Mesenteric fat pad (tissue), 1 donor: ENCODE measurements at regions not wholly inside any gene's neighbourhood (a gene's known extent, or its start where the extent isn't known, plus 50 kb on each side); places are given as distances from the start of the nearest gene placed in this dataset.
"Not testable (repeated sequence)": the region's sequence is repeated elsewhere in the genome, so short reads cannot be mapped to it uniquely, and the experiment has no call there.

Experiments used
- DNase-seq: peaks from one replicate; pipeline ENCODE4 v3.0.0-alpha.2; 2020; ENCODE audit warnings: low spot score
- donor health status: DM: yes; HTN: yes; CAD: no.

- no peak for DNase-seq
Measured at GRCh38 chr16:63447121-63447520, 1410.9 kb upstream of the CDH8 start.

GRCh38 chr16:63442246-63442645, 1406.0 kb upstream of the CDH8 start:
- no peak for DNase-seq

- DNase-seq: no peak
Measured at GRCh38 chr16:63426275-63426870, 1390.1 kb upstream of the CDH8 start.

DNA sequence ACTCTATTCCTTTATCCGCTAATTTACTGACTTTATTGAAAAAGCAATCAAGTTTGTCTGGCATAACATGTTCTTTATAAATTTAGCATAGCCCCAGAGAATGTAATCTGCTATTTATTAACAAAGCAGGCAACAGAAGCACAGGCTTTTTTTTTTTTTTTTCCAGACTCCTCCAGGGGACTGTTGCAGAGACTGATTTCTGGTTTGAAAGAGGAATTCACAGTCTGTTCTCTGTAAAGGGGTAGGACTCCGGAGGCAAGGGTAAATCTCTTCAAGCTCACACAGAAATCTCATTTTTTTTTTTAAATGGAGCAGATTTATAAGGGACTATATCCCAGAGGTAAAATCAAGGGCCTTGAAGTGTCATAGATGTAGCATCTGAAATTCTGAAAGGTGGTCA, 1386.5 kb upstream of the CDH8 start:
- no peak for DNase-seq

GRCh38 chr16:63416712-63417111, 1380.5 kb upstream of the CDH8 start:
- no peak for DNase-seq

DNA sequence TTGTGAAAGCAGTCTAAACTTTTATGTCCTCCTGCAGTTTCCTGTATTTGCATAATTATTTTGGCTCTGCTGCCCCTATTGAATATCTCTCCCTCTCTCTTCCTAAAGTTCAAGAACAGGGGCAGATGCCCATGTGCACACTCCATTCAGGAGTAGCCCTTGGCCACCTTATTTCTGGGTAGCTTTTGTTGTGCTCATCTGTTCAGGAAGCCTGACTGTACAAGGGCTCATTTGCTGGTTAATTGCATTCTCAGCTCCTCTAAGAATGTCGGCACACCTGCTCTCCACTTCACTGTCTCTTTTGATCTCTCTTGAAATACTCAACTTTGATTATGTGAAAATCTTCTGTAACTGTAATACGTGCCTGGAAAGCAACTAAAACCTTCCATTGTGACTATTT, 1378.8 kb upstream of the CDH8 start:
- DNase-seq: no peak

DNA sequence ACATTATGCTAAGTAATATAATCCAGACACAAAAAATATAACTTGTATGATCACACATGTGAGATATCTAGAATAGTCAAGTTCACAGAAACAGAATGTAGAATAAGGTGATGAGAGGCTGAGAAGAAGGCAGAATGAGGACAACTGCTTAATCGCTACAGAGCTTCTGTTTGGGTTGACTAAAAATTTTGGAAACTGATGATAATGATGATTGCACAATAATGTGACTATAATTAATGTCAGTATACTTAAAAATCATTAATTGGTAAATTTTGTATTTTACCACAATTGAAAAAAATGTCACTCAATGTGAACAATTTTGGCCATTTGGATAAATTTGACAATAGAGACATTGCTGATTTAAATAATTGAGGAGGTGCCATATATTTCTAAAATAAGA, 1374.4 kb upstream of the CDH8 start:
- no peak for DNase-seq

- DNase-seq: no peak
Measured at GRCh38 chr16:63403792-63404191, 1367.6 kb upstream of the CDH8 start.

DNA sequence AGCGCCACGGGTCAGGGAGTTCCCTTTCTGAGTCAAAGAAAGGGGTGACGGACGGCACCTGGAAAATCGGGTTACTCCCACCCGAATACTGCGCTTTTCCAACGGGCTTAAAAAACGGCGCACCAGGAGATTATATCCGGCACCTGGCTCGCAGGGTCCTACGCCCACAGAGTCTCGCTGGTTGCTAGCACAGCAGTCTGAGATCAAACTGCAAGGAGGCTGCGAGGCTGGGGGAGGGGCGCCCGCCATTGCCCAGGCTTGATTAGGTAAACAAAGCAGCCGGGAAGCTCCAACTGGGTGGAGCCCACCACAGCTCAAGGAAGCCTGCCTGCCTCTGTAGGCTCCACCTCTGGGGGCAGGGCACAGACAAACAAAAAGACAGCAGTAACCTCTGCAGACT, 1352.0 kb upstream of the CDH8 start:
- not testable (repeated sequence) for DNase-seq

DNA sequence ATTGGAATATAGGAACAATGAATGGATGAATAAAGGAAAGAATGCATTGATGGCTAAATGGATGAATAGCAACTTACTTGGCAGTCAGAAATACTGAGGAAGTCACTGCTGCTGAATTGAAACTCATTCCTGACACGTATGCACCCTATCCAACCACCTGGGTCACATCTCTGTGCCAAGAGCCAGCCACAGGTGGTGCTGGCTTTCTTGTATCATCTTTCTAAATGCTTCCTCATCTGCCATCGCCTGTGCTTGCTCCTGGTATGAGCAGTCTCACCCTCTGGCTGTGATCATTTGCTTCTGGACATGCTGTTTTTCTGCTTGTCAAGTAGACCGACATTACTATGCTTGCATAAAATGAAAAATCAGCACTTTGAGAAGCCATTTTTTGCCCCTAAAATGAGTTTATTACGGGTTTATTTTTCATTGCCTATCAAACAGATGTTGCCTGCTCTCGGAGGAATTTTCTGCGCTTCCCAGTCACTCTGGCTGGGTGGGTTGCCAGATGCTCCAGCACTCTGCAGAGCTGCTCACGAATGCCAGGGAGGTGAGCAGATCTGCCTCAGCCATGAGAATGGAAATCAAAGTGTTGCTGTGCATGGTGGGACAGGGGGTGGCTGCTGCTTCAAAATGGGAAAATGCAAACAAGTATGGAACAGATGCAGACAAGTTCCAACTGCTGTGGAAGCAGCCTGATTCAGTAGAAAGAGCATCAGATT, 1349.6 kb upstream of the CDH8 start:
- no peak for DNase-seq

DNA sequence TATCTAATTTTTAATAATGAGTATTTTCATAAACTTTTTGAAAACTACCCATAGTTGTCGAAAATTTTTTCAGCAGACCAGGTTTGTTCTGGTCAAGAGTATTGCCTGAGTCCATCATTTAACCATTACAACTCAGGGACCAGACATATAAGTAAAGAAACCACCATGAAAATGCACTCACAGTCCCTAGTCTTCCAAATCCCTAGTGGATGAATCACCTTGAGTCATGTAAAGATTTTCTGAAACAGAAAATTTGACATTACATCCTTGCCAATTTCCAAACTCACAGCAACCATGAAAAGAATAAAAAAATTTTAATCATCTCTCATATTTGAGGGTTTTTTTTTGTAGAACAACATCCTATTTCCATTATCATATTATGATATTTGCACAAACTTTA, 1337.5 kb upstream of the CDH8 start:
- DNase-seq: no peak

GRCh38 chr16:63372815-63373214, 1336.6 kb upstream of the CDH8 start:
- DNase-seq: no peak

- no peak for DNase-seq
Measured at GRCh38 chr16:63372283-63372682, 1336.0 kb upstream of the CDH8 start.

GRCh38 chr16:63365649-63366304, 1329.5 kb upstream of the CDH8 start:
- no peak for DNase-seq

GRCh38 chr16:63363738-63364137, 1327.5 kb upstream of the CDH8 start:
- DNase-seq: no peak

GRCh38 chr16:63361032-63361624, 1324.9 kb upstream of the CDH8 start:
- DNase-seq: no peak

- no peak for DNase-seq
Measured at GRCh38 chr16:63349961-63350360, 1313.7 kb upstream of the CDH8 start.

- DNase-seq: no peak
Measured at GRCh38 chr16:63346000-63346399, 1309.8 kb upstream of the CDH8 start.

DNA sequence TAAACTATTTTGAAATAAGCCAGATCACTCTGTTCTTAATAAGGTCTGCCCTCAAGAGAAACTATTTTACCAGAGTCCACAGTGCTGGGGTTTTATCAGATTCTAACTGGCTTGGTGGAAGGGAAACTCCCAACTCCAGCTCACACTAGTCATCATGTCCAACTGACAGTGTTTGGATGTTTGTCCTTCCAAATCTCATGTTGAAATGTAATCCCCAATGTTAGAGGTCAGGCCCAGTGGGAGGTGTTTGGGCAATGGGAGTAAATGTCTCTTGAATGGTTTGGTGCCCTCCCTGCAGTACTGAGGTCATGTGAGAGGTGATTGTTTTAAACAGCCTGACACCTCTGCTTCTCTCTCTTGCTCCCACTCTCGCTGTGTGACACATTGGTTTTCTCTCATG, 1301.0 kb upstream of the CDH8 start:
- DNase-seq: no peak

DNA sequence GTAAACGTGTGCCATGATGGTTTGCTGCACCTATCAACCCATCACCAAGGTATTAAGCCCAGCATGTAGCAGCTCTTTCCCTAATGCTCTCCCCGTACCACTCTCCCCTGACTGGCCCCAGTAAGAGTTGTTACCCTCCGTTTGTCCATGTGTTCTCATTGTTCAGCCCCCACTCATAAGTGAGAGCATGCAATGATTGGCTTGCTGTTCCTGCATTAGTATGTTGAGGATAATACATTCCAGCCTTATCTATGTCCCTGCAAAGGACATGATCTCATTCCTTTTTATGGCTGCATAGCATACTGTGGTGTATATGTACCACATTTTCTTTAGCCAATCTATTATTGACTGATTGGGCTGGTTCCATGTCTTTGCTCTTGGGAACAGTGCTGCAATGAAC, 1294.9 kb upstream of the CDH8 start:
- no peak for DNase-seq

- DNase-seq: no peak
Measured at GRCh38 chr16:63326736-63327339, 1290.6 kb upstream of the CDH8 start.
